Activated T-helper 1 cell treated with anti-CD3 and anti-CD28 coated beads, Interleukin-12 subunit alpha, Interleukin-12 subunit beta, Interleukin-2, Interleukin-4 antibody, amounts not matched to agents 30 ng/mL and 10 ng/mL and 1 ng/mL, durations not matched to agents 14 hours and 24 hours and 36 hours (primary cell): ENCODE measurements at regions not wholly inside any gene's neighbourhood (a gene's known extent, or its start where the extent isn't known, plus 50 kb on each side); places are given as distances from the start of the nearest gene placed in this dataset.

Source experiments
- DNase-seq: peaks from one replicate; pipeline ENCODE4 v3.0.0; 2021; ENCODE audit warnings: low spot score
- H3K27ac Mint-ChIP-seq: one replicate; pipeline ENCODE4 v1.8.0; 2021; ENCODE audit warnings: mild to moderate bottlenecking, mixed read lengths
- H3K27me3 Mint-ChIP-seq: one replicate; pipeline ENCODE4 v1.8.0; 2022; ENCODE audit warnings: mild to moderate bottlenecking, moderate library complexity, mixed read lengths; ENCODE audit not compliant: insufficient read depth
- H3K36me3 Mint-ChIP-seq: one replicate; pipeline ENCODE4 v1.8.0; 2021; ENCODE audit warnings: low read depth, mixed read lengths
- H3K4me1 Mint-ChIP-seq: one replicate; pipeline ENCODE4 v1.8.0; 2021; ENCODE audit warnings: low read depth, mixed read lengths
- H3K4me3 Mint-ChIP-seq: one replicate; pipeline ENCODE4 v1.8.0; 2021; ENCODE audit warnings: mild to moderate bottlenecking, moderate library complexity, mixed read lengths
- H3K9me3 Mint-ChIP-seq: one replicate; pipeline ENCODE4 v1.8.0; 2021; ENCODE audit warnings: mixed read lengths
- intact Hi-C: fragments of 100-400 bp; cut with micrococcal nuclease; formaldehyde crosslinking; loops from one replicate; pipeline ENCODE4 v1.15.1; 2024

- intact Hi-C loops, result no loop called here
- H3K4me3 Mint-ChIP-seq, result no peak overlapping the region
- no peaks in the 10 kb centered on the region for H3K4me1 Mint-ChIP-seq
- peaks cover 32% of the 10 kb centered on the region for H3K27me3 Mint-ChIP-seq
- no peaks in the 10 kb centered on the region for H3K36me3 Mint-ChIP-seq
- no peak overlapping the region for H3K27ac Mint-ChIP-seq
- no peak for DNase-seq
- H3K9me3 Mint-ChIP-seq, result no peaks in the 10 kb centered on the region
Measured at GRCh38 chr6:169943241-169944060, 192.0 kb downstream of the ERMARD start.

DNA sequence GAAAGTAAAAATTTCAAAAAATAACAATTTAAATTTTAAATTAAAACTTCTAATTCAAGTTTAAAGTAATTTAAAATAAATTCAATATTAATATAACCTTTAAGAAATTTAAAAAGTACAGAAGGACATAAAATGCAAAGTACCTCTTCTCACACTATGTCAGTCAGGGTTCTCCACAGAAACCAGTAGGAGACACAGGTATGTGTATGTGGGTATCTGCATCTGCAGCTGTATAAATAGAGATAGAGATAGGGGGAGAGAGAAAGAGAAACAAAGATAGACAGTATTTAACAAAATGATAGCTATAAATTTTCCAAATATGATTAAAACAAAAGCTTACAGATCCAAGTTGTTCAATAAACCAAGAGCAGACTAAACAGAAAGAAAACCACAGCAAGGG is 190.8 kb downstream of the ERMARD start:
- Mint-ChIP-seq H3K36me3 (no peaks in the 10 kb centered on the region), H3K27ac (no peak overlapping the region), H3K4me3 (no peak overlapping the region), H3K4me1 (no peaks in the 10 kb centered on the region), H3K9me3 (no peaks in the 10 kb centered on the region), H3K27me3 (peaks cover 27% of the 10 kb centered on the region)
- DNase-seq, result no peak
- intact Hi-C loops, result no loop called here

DNA sequence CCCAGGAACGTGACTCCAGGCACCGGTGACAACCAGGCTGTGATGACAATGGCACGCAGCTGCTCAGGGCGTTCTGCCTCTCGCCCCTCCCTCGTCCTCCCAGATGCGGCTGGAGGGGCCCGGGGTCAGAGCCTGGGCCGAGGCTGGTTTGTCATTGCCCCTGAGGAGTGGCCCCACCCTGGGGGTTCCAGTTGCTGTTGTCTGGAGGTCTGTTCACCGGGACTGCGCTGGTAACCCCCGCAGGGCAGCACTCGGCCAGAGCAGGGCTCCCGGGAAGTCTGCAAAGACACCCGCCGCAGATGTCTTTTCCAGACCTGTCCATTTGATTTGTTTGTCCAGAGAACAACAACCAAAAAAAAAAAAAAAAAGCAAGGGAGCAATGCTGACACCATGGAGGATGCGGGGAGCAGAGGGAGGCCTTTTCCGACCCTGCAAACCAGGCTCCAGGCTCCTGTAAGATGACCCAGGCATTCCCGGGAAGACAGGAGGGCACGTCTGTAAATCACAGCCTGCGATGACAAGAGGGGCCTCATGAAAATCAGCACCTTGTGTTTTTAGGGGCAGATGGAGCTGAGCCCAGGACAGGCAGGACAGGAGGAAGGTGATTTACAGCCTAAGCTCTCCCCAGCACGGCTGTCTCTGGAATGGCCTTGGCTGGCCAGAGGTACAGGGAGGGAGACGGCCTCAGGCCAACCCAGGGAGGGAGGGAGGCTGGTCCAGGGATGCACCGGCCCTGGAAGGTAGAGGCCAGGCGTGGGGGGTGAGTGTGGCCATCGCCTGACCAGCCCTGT is 189.3 kb downstream of the ERMARD start:
- no peak for DNase-seq
- Mint-ChIP-seq H3K9me3 (no peaks in the 10 kb centered on the region), H3K27ac (no peak overlapping the region), H3K4me3 (no peak overlapping the region), H3K27me3 (peaks cover 21% of the 10 kb centered on the region), H3K4me1 (no peaks in the 10 kb centered on the region), H3K36me3 (no peaks in the 10 kb centered on the region)
- intact Hi-C loops, result no loop called here

DNA sequence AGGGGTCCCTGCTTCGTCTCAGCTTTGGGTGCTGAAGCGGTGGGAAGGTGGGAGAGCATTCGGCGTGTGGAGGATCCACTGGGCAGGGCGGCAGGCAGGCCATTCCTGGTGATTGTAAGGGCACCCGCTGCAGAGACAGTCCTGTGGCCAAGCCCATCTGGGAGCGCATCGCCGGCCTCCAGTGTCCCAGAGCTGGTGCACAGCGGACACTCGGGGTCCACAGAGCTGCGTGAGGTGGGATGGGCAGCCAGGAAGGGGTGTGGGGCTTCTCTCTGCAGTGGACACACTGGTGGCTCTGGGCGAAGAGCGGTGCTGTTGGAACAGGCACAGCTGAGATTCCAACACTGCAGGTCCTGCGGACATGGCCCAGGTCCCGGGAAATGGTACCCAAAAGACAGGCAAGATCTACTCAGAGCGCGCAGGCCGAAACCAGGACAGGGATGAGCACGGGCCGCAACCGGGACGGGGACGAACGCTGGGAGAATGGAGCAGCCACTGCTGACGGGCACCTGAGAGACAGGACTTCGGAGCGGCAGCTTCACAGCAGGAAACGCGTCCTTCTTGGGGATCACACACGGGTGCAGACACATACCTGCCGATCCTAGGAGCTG is 188.2 kb downstream of the ERMARD start:
- no peaks in the 10 kb centered on the region for H3K36me3 Mint-ChIP-seq
- no peaks in the 10 kb centered on the region for H3K9me3 Mint-ChIP-seq
- H3K4me3 Mint-ChIP-seq, result no peak overlapping the region
- no peak for DNase-seq
- H3K27me3 Mint-ChIP-seq, result peaks cover 16% of the 10 kb centered on the region
- no peak overlapping the region for H3K27ac Mint-ChIP-seq
- H3K4me1 Mint-ChIP-seq, result no peaks in the 10 kb centered on the region
- intact Hi-C loops, result no loop called here

DNA sequence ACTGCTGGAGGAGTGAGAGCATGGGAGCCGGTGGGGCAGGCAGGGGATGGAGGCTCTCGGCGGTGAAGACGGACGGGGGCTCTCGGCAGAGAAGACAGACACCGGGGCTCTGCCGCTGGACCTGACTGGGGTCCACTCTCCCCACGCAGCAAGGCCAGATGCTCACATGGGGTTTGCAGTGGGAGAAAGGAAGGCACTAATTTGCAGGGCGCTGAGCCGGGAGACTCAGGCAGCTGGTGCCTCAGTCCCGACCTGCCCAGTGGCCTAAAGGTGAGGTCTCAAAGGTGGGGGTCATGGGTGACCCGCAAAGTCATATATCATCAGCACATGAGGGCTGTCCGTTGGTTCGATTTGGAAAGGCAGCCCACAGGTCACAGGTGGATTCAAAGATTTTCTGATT is 187.3 kb downstream of the ERMARD start:
- H3K27me3 Mint-ChIP-seq, result peaks cover 9% of the 10 kb centered on the region
- no peaks in the 10 kb centered on the region for H3K9me3 Mint-ChIP-seq
- no peak for DNase-seq
- no peaks in the 10 kb centered on the region for H3K4me1 Mint-ChIP-seq
- intact Hi-C loops, result no loop called here
- H3K36me3 Mint-ChIP-seq, result no peaks in the 10 kb centered on the region
- no peak overlapping the region for H3K4me3 Mint-ChIP-seq
- no peak overlapping the region for H3K27ac Mint-ChIP-seq

- intact Hi-C loops, result no loop called here
- H3K4me1 Mint-ChIP-seq, result no peaks in the 10 kb centered on the region
- no peaks in the 10 kb centered on the region for H3K9me3 Mint-ChIP-seq
- no peaks in the 10 kb centered on the region for H3K36me3 Mint-ChIP-seq
- DNase-seq, result no peak
- no peak overlapping the region for H3K27ac Mint-ChIP-seq
- H3K4me3 Mint-ChIP-seq, result no peak overlapping the region
- H3K27me3 Mint-ChIP-seq, result peaks cover 6% of the 10 kb centered on the region
Measured at GRCh38 chr6:169938262-169938701, 186.9 kb downstream of the ERMARD start.

DNA sequence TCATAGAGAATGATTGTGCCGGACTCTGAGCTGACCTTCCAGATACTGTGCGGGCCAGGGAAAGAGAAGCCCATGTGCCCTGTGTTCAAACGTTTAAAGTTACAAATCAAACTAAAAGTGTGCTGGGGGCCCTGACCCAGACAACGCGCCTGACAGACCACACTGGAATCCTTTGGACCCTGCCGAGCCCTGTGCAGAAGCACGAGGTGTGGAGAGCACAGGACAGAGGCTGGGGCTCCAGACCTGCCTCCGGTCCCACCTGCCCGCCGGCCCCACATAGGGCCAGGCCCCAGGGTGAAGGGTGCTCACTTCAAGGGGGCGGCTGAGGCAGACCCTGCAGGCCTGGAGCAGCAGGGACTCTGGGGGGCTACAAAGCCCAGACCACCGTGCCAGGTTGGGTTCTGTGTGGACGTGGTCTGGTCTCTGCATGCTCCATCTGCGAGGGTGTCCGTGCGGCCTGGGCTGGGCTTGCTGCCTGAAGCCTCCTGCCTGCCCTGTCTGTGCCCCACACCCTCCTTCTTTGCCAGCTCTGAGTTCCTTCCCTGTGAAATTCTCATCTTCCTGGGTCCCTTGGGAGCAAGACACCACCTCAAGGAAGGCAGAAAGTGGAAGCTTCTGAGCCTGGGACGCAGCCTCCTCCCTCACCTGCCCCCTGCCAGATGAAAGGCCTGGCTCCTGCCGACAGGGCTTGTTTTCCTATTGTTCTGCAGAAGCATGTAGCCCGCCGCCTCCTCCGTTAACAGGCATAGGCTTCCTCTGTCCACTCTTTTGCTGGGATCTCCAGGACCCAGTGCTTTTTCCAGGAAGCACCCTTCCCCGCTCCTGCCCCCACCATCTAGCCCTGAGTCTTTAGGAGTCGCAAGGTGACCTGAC is 186.2 kb downstream of the ERMARD start:
- Mint-ChIP-seq H3K27me3 (peaks cover 3% of the 10 kb centered on the region), H3K4me3 (no peak overlapping the region), H3K4me1 (no peaks in the 10 kb centered on the region), H3K27ac (no peak overlapping the region), H3K9me3 (no peaks in the 10 kb centered on the region), H3K36me3 (no peaks in the 10 kb centered on the region)
- no peak for DNase-seq
- intact Hi-C loops, result no loop called here

DNA sequence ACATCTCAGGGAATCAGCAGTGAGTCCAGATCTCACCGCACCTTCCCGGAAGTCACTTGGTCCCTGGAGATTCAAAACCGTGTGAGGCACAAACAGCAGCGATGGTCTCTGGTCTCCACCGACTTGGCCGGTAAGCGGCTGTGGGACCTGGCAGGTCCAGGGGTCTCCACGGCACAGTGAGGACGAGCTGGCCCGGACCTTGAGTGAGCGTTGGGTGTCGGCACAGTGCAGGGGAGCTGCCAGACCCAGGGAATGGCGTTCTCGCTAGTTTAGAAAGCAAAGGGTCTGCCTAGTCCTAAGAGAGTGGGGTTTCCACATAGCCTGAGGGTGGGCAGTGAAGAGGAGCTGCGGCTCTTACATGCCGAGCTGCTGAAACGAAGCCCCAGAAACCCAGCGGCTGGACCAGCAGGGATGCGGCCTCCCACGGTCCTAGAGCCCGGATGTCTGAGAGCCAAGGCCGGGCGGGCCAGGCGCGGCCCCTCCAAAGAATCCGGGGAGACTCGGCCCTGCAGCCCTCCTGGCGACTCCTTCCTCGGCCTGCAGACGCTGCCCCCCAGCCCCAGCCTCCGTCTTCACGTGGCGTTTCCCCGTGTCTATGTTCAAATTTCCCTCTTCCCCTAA is 185.0 kb downstream of the ERMARD start:
- intact Hi-C loops, result no loop called here
- H3K4me3 Mint-ChIP-seq, result no peak overlapping the region

DNA sequence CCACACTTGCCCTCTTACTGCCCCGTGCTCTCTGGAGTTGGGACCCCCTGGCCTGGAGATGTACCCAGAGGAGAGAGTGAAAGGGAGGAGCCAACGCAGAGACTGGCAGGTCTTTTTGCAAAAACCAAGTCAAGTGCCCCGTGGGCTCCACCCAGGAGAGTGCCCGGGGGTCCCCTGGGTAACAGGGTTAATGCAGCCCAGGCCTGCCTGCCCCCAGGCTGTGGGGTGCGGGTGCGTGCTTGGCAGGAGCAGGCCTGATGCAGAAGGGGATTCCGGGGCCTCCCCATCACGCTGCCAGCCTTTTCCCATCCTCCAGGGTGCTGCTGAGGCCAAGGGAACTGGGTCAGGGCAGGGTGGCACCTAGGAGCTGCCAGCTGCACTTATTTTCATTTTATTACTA is 184.4 kb downstream of the ERMARD start:
- intact Hi-C loops, result no loop called here
- Mint-ChIP-seq H3K4me3 (no peak overlapping the region), H3K27ac (no peak overlapping the region), H3K27me3 (peaks cover under 1% of the 10 kb centered on the region), H3K36me3 (no peaks in the 10 kb centered on the region), H3K4me1 (no peaks in the 10 kb centered on the region), H3K9me3 (no peaks in the 10 kb centered on the region)
- DNase-seq, result no peak

More for the DNA sequence above, 185.0 kb downstream of the ERMARD start:
- no peaks in the 10 kb centered on the region for H3K4me1 Mint-ChIP-seq
- H3K36me3 Mint-ChIP-seq, result no peaks in the 10 kb centered on the region
- H3K9me3 Mint-ChIP-seq, result no peaks in the 10 kb centered on the region
- no peak for DNase-seq
- H3K27ac Mint-ChIP-seq, result no peak overlapping the region
- no peaks in the 10 kb centered on the region for H3K27me3 Mint-ChIP-seq

- H3K9me3 Mint-ChIP-seq, result no peaks in the 10 kb centered on the region
- H3K36me3 Mint-ChIP-seq, result no peaks in the 10 kb centered on the region
Measured at GRCh38 chr6:169935348-169935718, 183.9 kb downstream of the ERMARD start.

GRCh38 chr6:169934699-169935347 is 183.4 kb downstream of the ERMARD start:
- intact Hi-C loops, result no loop called here
- H3K9me3 Mint-ChIP-seq, result no peaks in the 10 kb centered on the region
- no peak overlapping the region for H3K4me3 Mint-ChIP-seq
- no peaks in the 10 kb centered on the region for H3K4me1 Mint-ChIP-seq
- H3K27ac Mint-ChIP-seq, result no peak overlapping the region
- peaks cover 3% of the 10 kb centered on the region for H3K27me3 Mint-ChIP-seq
- no peaks in the 10 kb centered on the region for H3K36me3 Mint-ChIP-seq
- DNase-seq, result no peak

More at GRCh38 chr6:169935348-169935718, 183.9 kb downstream of the ERMARD start:
- intact Hi-C loops, result no loop called here
- no peak for DNase-seq
- H3K4me3 Mint-ChIP-seq, result no peak overlapping the region
- no peaks in the 10 kb centered on the region for H3K4me1 Mint-ChIP-seq
- H3K27me3 Mint-ChIP-seq, result peaks cover 3% of the 10 kb centered on the region
- no peak overlapping the region for H3K27ac Mint-ChIP-seq
